Fibroblast of villous mesenchyme (primary cell): ENCODE measurements at regions not wholly inside any gene's neighbourhood (a gene's known extent, or its start where the extent isn't known, plus 50 kb on each side); places are given as distances from the start of the nearest gene placed in this dataset.
A peak's percentile ranks its signal among the peaks of the same experiment; 100 is the strongest.

Experiments used
- DNase-seq: peaks from one replicate; pipeline ENCODE4 v3.0.0-alpha.2; 2010; ENCODE audit warnings: low read depth
- H3K4me3 ChIP-seq: 2 replicates; pipeline ENCODE4 v1.5.1; 2011; ENCODE audit warnings: low read depth, mild to moderate bottlenecking, low read length
- CTCF ChIP-seq: IDR thresholded peaks from 2 replicates; pipeline ENCODE4 v1.5.1; 2012; ENCODE audit warnings: low read depth, mild to moderate bottlenecking, low read length; ENCODE audit not compliant: insufficient read depth

GRCh38 chr20:59400708-59401107, 100.3 kb downstream of the EDN3 start:
- H3K4me3 ChIP-seq: no peak overlapping the region
- TF ChIP-seq CTCF: no peak
- DNase-seq: no peak

DNA sequence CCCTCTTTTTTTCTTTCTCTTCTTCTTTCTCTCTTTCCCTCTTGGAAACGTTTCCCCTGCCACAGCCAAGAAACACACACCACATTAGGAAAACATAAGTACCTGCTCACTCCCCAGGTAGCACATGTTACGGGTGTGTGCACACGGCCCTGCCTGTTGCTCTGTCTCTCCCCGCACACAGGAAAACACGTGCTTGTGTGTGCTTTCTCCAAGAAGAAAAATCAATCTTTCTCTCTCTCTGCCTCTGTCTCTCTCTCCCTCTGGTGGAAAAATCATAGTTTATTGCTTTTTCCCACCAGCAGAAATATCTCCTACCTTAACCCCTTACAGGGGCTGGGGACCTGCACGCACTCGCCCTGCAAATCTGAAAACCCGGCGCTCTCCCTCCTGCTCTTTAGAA, 102.3 kb downstream of the EDN3 start:
- TF ChIP-seq CTCF: no peak
- no peak overlapping the region for H3K4me3 ChIP-seq
- DNase-seq: no peak

GRCh38 chr20:59403261-59403961, 103.0 kb downstream of the EDN3 start:
- no peak overlapping the region for H3K4me3 ChIP-seq
- TF ChIP-seq CTCF: peak; percentile 61
- DNase-seq: no peak

GRCh38 chr20:59403962-59404314, 103.5 kb downstream of the EDN3 start:
- peak; percentile 0 for TF ChIP-seq CTCF
- DNase-seq: no peak
- no peak overlapping the region for H3K4me3 ChIP-seq

- DNase-seq: no peak
- no peak for TF ChIP-seq CTCF
- H3K4me3 ChIP-seq: no peak overlapping the region
These were observed 104.3 kb downstream of the EDN3 start for GRCh38 chr20:59404749-59405148.

- no peak overlapping the region for H3K4me3 ChIP-seq
- DNase-seq: no peak
- no peak for TF ChIP-seq CTCF
These were observed 105.1 kb downstream of the EDN3 start for GRCh38 chr20:59405226-59406200.
